H9 (cell line): ENCODE measurements at regions not wholly inside any gene's neighbourhood (a gene's known extent, or its start where the extent isn't known, plus 50 kb on each side); places are given as distances from the start of the nearest gene placed in this dataset.

Experiments
- DNase-seq: peaks from one replicate; pipeline ENCODE4 v3.0.0-alpha.2; 2017
- H2AFZ ChIP-seq: one replicate; pipeline ENCODE4 v1.6.1; 2013; ENCODE audit warnings: mild to moderate bottlenecking, low read length, control low read depth, moderate library complexity
- H2AK5ac ChIP-seq: 2 replicates; pipeline ENCODE4 v1.6.1; 2013; ENCODE audit warnings: low read length, control low read depth, mixed read lengths; ENCODE audit not compliant: insufficient read length
- H2BK120ac ChIP-seq: one replicate; pipeline ENCODE4 v1.6.1; 2013; ENCODE audit warnings: low read depth, mild to moderate bottlenecking, low read length, control low read depth, inconsistent platforms; ENCODE audit not compliant: poor library complexity, severe bottlenecking
- H2BK12ac ChIP-seq: 2 replicates; pipeline ENCODE4 v1.6.1; 2013; ENCODE audit warnings: low read length, control low read depth, mixed read lengths, low read depth; ENCODE audit not compliant: insufficient read length
- H2BK15ac ChIP-seq: 2 replicates; pipeline ENCODE4 v1.6.1; 2013; ENCODE audit warnings: low read depth, low read length, control low read depth
- H2BK20ac ChIP-seq: one replicate; pipeline ENCODE4 v1.6.1; 2013; ENCODE audit warnings: low read depth, mild to moderate bottlenecking, low read length, control low read depth, inconsistent platforms; ENCODE audit not compliant: poor library complexity, severe bottlenecking
- H2BK5ac ChIP-seq: 2 replicates; pipeline ENCODE4 v1.6.1; 2013; ENCODE audit warnings: low read length, control low read depth, mixed read lengths; ENCODE audit not compliant: insufficient read length
- H3K14ac ChIP-seq: 2 replicates; pipeline ENCODE4 v1.6.1; 2013; ENCODE audit warnings: low read length, control low read depth; ENCODE audit not compliant: insufficient read depth
- H3K18ac ChIP-seq: 2 replicates; pipeline ENCODE4 v1.6.1; 2013; ENCODE audit warnings: low read depth, mild to moderate bottlenecking, mixed read lengths, low read length, control low read depth; ENCODE audit not compliant: insufficient read length
- H3K23ac ChIP-seq: 2 replicates; pipeline ENCODE4 v1.6.1; 2013; ENCODE audit warnings: low read length, control low read depth, mixed read lengths, low read depth; ENCODE audit not compliant: insufficient read length
- H3K23me2 ChIP-seq: 2 replicates; pipeline ENCODE4 v1.6.1; 2013; ENCODE audit warnings: low read depth, mild to moderate bottlenecking, mixed read lengths, low read length, control low read depth; ENCODE audit not compliant: insufficient read length, poor library complexity, severe bottlenecking
- H3K27ac ChIP-seq: 2 replicates; pipeline ENCODE4 v1.5.1; 2013; ENCODE audit warnings: low read length, control low read depth, mixed read lengths, low read depth; ENCODE audit not compliant: insufficient read length
- H3K27me3 ChIP-seq: 2 replicates; pipeline ENCODE4 v1.6.1; 2013; ENCODE audit warnings: low read length, control low read depth, inconsistent platforms; ENCODE audit not compliant: insufficient read depth
- H3K4ac ChIP-seq: 2 replicates; pipeline ENCODE4 v1.6.1; 2013; ENCODE audit warnings: low read depth, mild to moderate bottlenecking, control low read depth, inconsistent platforms, low read length, moderate library complexity
- H3K4me1 ChIP-seq: 2 replicates; pipeline ENCODE4 v1.6.1; 2013; ENCODE audit warnings: low read length, control low read depth, inconsistent platforms; ENCODE audit not compliant: insufficient read depth
- H3K4me2 ChIP-seq: 2 replicates; pipeline ENCODE4 v1.6.1; 2013; ENCODE audit warnings: low read length, control low read depth, mixed read lengths; ENCODE audit not compliant: insufficient read length, insufficient read depth
- H3K56ac ChIP-seq: 2 replicates; pipeline ENCODE4 v1.6.1; 2013; ENCODE audit warnings: low read depth, mild to moderate bottlenecking, mixed read lengths, low read length, control low read depth; ENCODE audit not compliant: insufficient read length
- H3K79me1 ChIP-seq: 2 replicates; pipeline ENCODE4 v1.6.1; 2013; ENCODE audit warnings: low read depth, mild to moderate bottlenecking, moderate library complexity, low read length, control low read depth, inconsistent platforms; ENCODE audit not compliant: insufficient read depth, poor library complexity, severe bottlenecking
- H3K79me2 ChIP-seq: 2 replicates; pipeline ENCODE4 v1.6.1; 2013; ENCODE audit warnings: low read length, control low read depth, inconsistent platforms; ENCODE audit not compliant: insufficient read depth
- H3K9ac ChIP-seq: 2 replicates; pipeline ENCODE4 v1.6.1; 2013; ENCODE audit warnings: low read length, control low read depth, mixed read lengths; ENCODE audit not compliant: insufficient read length; ENCODE audit errors: extremely low read depth
- H3K9me3 ChIP-seq: one replicate; pipeline ENCODE4 v1.6.1; 2013; ENCODE audit warnings: low read depth, low read length, inconsistent platforms; ENCODE audit not compliant: control insufficient read depth
- H3T11ph ChIP-seq: one replicate; pipeline ENCODE4 v1.6.1; 2013; ENCODE audit warnings: mild to moderate bottlenecking, low read length, control low read depth, inconsistent platforms
- H4K20me1 ChIP-seq: one replicate; pipeline ENCODE4 v1.6.1; 2013; ENCODE audit not compliant: control insufficient read depth, insufficient read length, insufficient read depth
- H4K5ac ChIP-seq: 2 replicates; pipeline ENCODE4 v1.6.1; 2013; ENCODE audit warnings: low read depth, mild to moderate bottlenecking, mixed read lengths, low read length, control low read depth; ENCODE audit not compliant: insufficient read length
- H4K8ac ChIP-seq: replicated peaks from 2 replicates; pipeline ENCODE4 v1.6.1; 2013; ENCODE audit warnings: low read length, control low read depth, mixed read lengths, low read depth; ENCODE audit not compliant: insufficient read length
- H4K91ac ChIP-seq: 2 replicates; pipeline ENCODE4 v1.6.1; 2013; ENCODE audit warnings: low read depth, mild to moderate bottlenecking, moderate library complexity, mixed read lengths, low read length, control low read depth; ENCODE audit not compliant: insufficient read length
- H3K27ac Mint-ChIP-seq, 3 experiments: 2 replicates in 2 of 3; 3 replicates in 1 of 3; pipeline ENCODE4 v1.8.0; 2020 to 2021; ENCODE audit warnings: mixed read lengths in 3 of 3, mild to moderate bottlenecking in 1 of 3, moderate library complexity in 1 of 3
- H3K27me3 Mint-ChIP-seq: 2 replicates; pipeline ENCODE4 v1.8.0; 2021; ENCODE audit warnings: low read depth, mild to moderate bottlenecking, moderate library complexity, mixed read lengths
- H3K36me3 Mint-ChIP-seq, 3 experiments: 2 replicates in 2 of 3; 3 replicates in 1 of 3; pipeline ENCODE4 v1.8.0; 2020 to 2021; ENCODE audit warnings: low read depth in 3 of 3, mixed read lengths in 3 of 3; ENCODE audit not compliant: insufficient read depth in 1 of 3
- H3K4me1 Mint-ChIP-seq, 2 experiments: 2 replicates each; pipeline ENCODE4 v1.8.0; 2020; ENCODE audit warnings: mixed read lengths in 2 of 2
- H3K4me3 Mint-ChIP-seq, 2 experiments: 2 replicates in 1 of 2; 3 replicates in 1 of 2; pipeline ENCODE4 v1.8.0; 2020 to 2021; ENCODE audit warnings: mild to moderate bottlenecking in 2 of 2, mixed read lengths in 2 of 2, moderate library complexity in 1 of 2
- H3K9me3 Mint-ChIP-seq, 2 experiments: 2 replicates in 1 of 2; 3 replicates in 1 of 2; pipeline ENCODE4 v1.8.0; 2020; ENCODE audit warnings: mild to moderate bottlenecking in 2 of 2, mixed read lengths in 2 of 2, moderate library complexity in 1 of 2
- CTCF ChIP-seq: fragments of 200-600 bp; sonication (generic); conservative IDR thresholded peaks from 3 replicates; pipeline ENCODE4 v1.8.0; 2021; ENCODE audit warnings: antibody characterized with exemption, mild to moderate bottlenecking
- WGBS: extraction: QIAGEN DNeasy Blood & Tissue Kit; methylation state at CpG from one replicate; pipeline ENCODE4 v1.1.7; 2013; ENCODE audit warnings: missing lambda C conversion rate, low lambda C conversion rate, mixed read lengths; ENCODE audit not compliant: insufficient read length; ENCODE audit errors: extremely low coverage; 5-methylcytosine and 5-hydroxymethylcytosine counted together

GRCh38 chr5:69001627-69002026 lies 92.2 kb upstream of the SLC30A5 start:
- no peak overlapping the region for H4K91ac ChIP-seq
- no peaks in the 10 kb centered on the region for H3K36me3 Mint-ChIP-seq
- WGBS = no CpG with 5 or more reads among the region's 4 CpGs
- H2BK20ac ChIP-seq = no peak overlapping the region
- H3T11ph ChIP-seq = no peak overlapping the region
- no peak overlapping the region for H3K23ac ChIP-seq
- H2AK5ac ChIP-seq = no peak overlapping the region
- no peak overlapping the region; a peak in 1 of 5 replicates for H3K4me3 Mint-ChIP-seq
- no peak overlapping the region for H3K4me2 ChIP-seq
- no peak for TF ChIP-seq CTCF
- H3K23me2 ChIP-seq = no peaks in the 10 kb centered on the region
- H3K56ac ChIP-seq = no peak overlapping the region
- no peak overlapping the region for H3K18ac ChIP-seq
- no peaks in the 10 kb centered on the region for H3K79me2 ChIP-seq
- H4K5ac ChIP-seq = no peak overlapping the region
- no peak overlapping the region for H2BK120ac ChIP-seq
- H2BK5ac ChIP-seq = no peak overlapping the region
- no peak overlapping the region for H2BK12ac ChIP-seq
- no peaks in the 10 kb centered on the region for H4K20me1 ChIP-seq
- H3K4me1 ChIP-seq = peaks cover 4% of the 10 kb centered on the region; the same call in 1 of the 2 replicates
- H3K79me1 ChIP-seq = no peaks in the 10 kb centered on the region
- H3K4ac ChIP-seq = no peak overlapping the region
- H3K27ac ChIP-seq = no peak overlapping the region
- H2AFZ ChIP-seq = no peak overlapping the region
- no peak overlapping the region for H3K9ac ChIP-seq
- H3K27me3 Mint-ChIP-seq = no peaks in the 10 kb centered on the region
- H2BK15ac ChIP-seq = no peak overlapping the region
- DNase-seq = no peak
- H4K8ac ChIP-seq = no peak overlapping the region
- no peak overlapping the region for H3K14ac ChIP-seq
- H3K4me1 Mint-ChIP-seq = peaks cover 6 to 7% of the 10 kb centered on the region in 2 experiments; a peak in 3 of 4 replicates
- H3K9me3 ChIP-seq = no peaks in the 10 kb centered on the region
- H3K9me3 Mint-ChIP-seq = peaks cover 0 to 2% of the 10 kb centered on the region in 2 experiments; a peak in 1 of 5 replicates
- H3K27me3 ChIP-seq = no peaks in the 10 kb centered on the region
- no peak overlapping the region; a peak in 1 of 7 replicates for H3K27ac Mint-ChIP-seq
